HepG2 (cell line): ENCODE measurements at regions not wholly inside any gene's neighbourhood (a gene's known extent, or its start where the extent isn't known, plus 50 kb on each side); places are given as distances from the start of the nearest gene placed in this dataset.

Experiments used
- ATAC-seq: fragments of 200-7000 bp; cut with Tn5 transposase; 3 replicates; pipeline ENCODE4 v1.9.1; 2020; ENCODE audit warnings: mild to moderate bottlenecking, moderate library complexity
- BruUV-seq: library from RNA; stranded (reverse); fragments of 400-500 nt; replicated peaks from 2 replicates; lab custom pipeline; 2021; lab: Mats Ljungman, UMichigan
- CTCF ChIA-PET: fragments of 300-600 bp; formaldehyde crosslinking; extraction: SDS; loops from one replicate; lab custom pipeline; 2021; ENCODE audit warnings: low total read pairs, inconsistent platforms, low intra/inter-chr PET ratio; lab: Yijun Ruan, JAX
- POLR2A ChIA-PET: fragments of 350-600 bp; sonication (Branson Sonifier 250); formaldehyde crosslinking; loops from one replicate; lab custom pipeline; 2020; ENCODE audit warnings: antibody characterized with exemption, inconsistent platforms; lab: Yijun Ruan, JAX
- DNase-seq: peaks from one replicate; pipeline ENCODE4 v3.0.0-alpha.2; 2015; ENCODE audit warnings: low spot score
- FAIRE-seq: peaks from 3 replicates; lab custom pipeline; 2011; peaks lifted over from hg19 to GRCh38; lab: Jason Lieb, UNC
- H2AFZ ChIP-seq: one replicate; pipeline ENCODE4 v1.6.1; 2011; ENCODE audit warnings: low read length, inconsistent platforms
- H3K27ac ChIP-seq: fragments of 300-600 bp; 3 replicates; pipeline ENCODE4 v1.8.0; 2011; ENCODE audit warnings: mixed run types, mild to moderate bottlenecking, mixed read lengths, low read length, inconsistent platforms; ENCODE audit not compliant: insufficient read depth; ENCODE audit errors: extremely low read length
- H3K27me3 ChIP-seq, 2 experiments: fragments of 200-600 bp in 1 of 2; 2 replicates in 1 of 2; 3 replicates in 1 of 2; pipeline versions ENCODE4 v1.6.0 to v1.8.0; 2011; ENCODE audit warnings: low read length in 2 of 2, mild to moderate bottlenecking in 2 of 2, moderate library complexity in 2 of 2, inconsistent platforms in 1 of 2; ENCODE audit not compliant: insufficient read depth in 2 of 2, control insufficient read depth in 1 of 2
- H3K36me3 ChIP-seq, 2 experiments: fragments of 200-600 bp in 1 of 2; replicated peaks in 1 of 2; 2 replicates in 1 of 2; 3 replicates in 1 of 2; pipeline versions ENCODE4 v1.5.1 to v1.8.0; 2011; ENCODE audit warnings: low read length in 2 of 2, inconsistent platforms in 1 of 2; ENCODE audit not compliant: insufficient read depth in 2 of 2, control insufficient read depth in 1 of 2
- H3K4me1 ChIP-seq: 2 replicates; pipeline ENCODE4 v1.5.1; 2012; ENCODE audit warnings: low read length, inconsistent platforms; ENCODE audit not compliant: insufficient read depth
- H3K4me2 ChIP-seq: 2 replicates; pipeline ENCODE4 v1.6.0; 2011; ENCODE audit warnings: low read depth, low read length, inconsistent platforms
- H3K4me3 ChIP-seq, 3 experiments: fragments of 200-600 bp in 1 of 3; sonication (generic), shearing (Covaris generic) in 1 of 3; replicated peaks in 1 of 3; 2 replicates each; pipeline ENCODE4 v1.5.1; 2011 to 2016; ENCODE audit warnings: low read length in 3 of 3, inconsistent platforms in 2 of 3, low read depth in 2 of 3, mild to moderate bottlenecking in 2 of 3, control low read depth in 1 of 3, mixed read lengths in 1 of 3; ENCODE audit not compliant: insufficient read depth in 1 of 3
- H3K79me2 ChIP-seq: one replicate; pipeline ENCODE4 v1.6.1; 2011; ENCODE audit warnings: low read length, inconsistent platforms; ENCODE audit not compliant: insufficient read depth
- H3K9ac ChIP-seq: 2 replicates; pipeline ENCODE4 v1.6.0; 2011; ENCODE audit warnings: mild to moderate bottlenecking, low read depth, low read length, inconsistent platforms; ENCODE audit not compliant: insufficient read depth
- H3K9me3 ChIP-seq: 2 replicates; pipeline ENCODE4 v1.5.1; 2012; ENCODE audit warnings: mild to moderate bottlenecking, low read length
- H4K20me1 ChIP-seq: 2 replicates; pipeline ENCODE4 v1.6.0; 2011; ENCODE audit warnings: inconsistent platforms, mild to moderate bottlenecking, low read length, moderate library complexity; ENCODE audit not compliant: insufficient read depth
- BORCS8-MEF2B ChIP-seq: sonication (generic); formaldehyde crosslinking; IDR thresholded peaks from 2 replicates; pipeline ENCODE4 v1.8.0; 2022; ENCODE audit warnings: mild to moderate bottlenecking, missing genetic modification reagents
- MBD4 ChIP-seq: IDR thresholded peaks from 2 replicates; pipeline ENCODE4 v1.6.1; 2012; ENCODE audit warnings: low read length, inconsistent platforms, borderline replicate concordance
- MTA1 ChIP-seq: sonication (generic); formaldehyde crosslinking; IDR thresholded peaks from 2 replicates; pipeline ENCODE4 v1.4.0; 2020; ENCODE audit warnings: missing genetic modification reagents, mild to moderate bottlenecking, borderline replicate concordance
- MTF1 ChIP-seq: sonication (generic); formaldehyde crosslinking; IDR thresholded peaks from 2 replicates; pipeline ENCODE4 v1.5.0; 2020; ENCODE audit warnings: missing genetic modification reagents
- NFKB2 ChIP-seq: sonication (generic); formaldehyde crosslinking; IDR thresholded peaks from 2 replicates; pipeline ENCODE4 v1.4.0; 2020; ENCODE audit warnings: missing genetic modification reagents, borderline replicate concordance
- SNAPC2 ChIP-seq: sonication (generic); formaldehyde crosslinking; IDR thresholded peaks from 2 replicates; pipeline ENCODE4 v1.8.1; 2022; ENCODE audit warnings: mild to moderate bottlenecking, missing genetic modification reagents
- TP53 ChIP-seq: sonication (generic); formaldehyde crosslinking; conservative IDR thresholded peaks from 2 replicates; pipeline ENCODE4 v1.4.0; 2020; ENCODE audit warnings: missing genetic modification reagents
- XBP1 ChIP-seq: sonication (generic); formaldehyde crosslinking; IDR thresholded peaks from 2 replicates; pipeline ENCODE4 v1.5.0; 2020; ENCODE audit warnings: missing genetic modification reagents
- ZBTB49 ChIP-seq: sonication (generic); formaldehyde crosslinking; IDR thresholded peaks from 2 replicates; pipeline ENCODE4 v1.4.0; 2020; ENCODE audit warnings: missing genetic modification reagents, borderline replicate concordance
- ZFP41 ChIP-seq: sonication (generic); formaldehyde crosslinking; IDR thresholded peaks from 2 replicates; pipeline ENCODE4 v1.4.0; 2020; ENCODE audit warnings: mild to moderate bottlenecking, missing genetic modification reagents, borderline replicate concordance
- WGBS: methylation state at CpG from one replicate; pipeline ENCODE4 v1.1.6; 2017; ENCODE audit warnings: low lambda C conversion rate; 5-methylcytosine and 5-hydroxymethylcytosine counted together
- in situ Hi-C: cut with HindIII; loops from 2 replicates; pipeline ENCODE4 v1.10.0; 2017; ENCODE audit warnings: low pct_unique_long_range_greater_than_20kb; ENCODE audit not compliant: extremely low pct_ligation_motif_present
- intact Hi-C: fragments of 100-400 bp; cut with micrococcal nuclease; formaldehyde crosslinking; loops from one replicate; pipeline ENCODE4 v1.10.0; 2022; ENCODE audit not compliant: unreplicated experiment

GRCh38 chr1:217369271-217369981, 261.5 kb downstream of the GPATCH2 start:
- no peaks in the 10 kb centered on the region for H3K36me3 ChIP-seq
- H4K20me1 ChIP-seq: no peaks in the 10 kb centered on the region
- H3K9ac ChIP-seq: no peak overlapping the region
- DNase-seq: no peak
- WGBS: 7% methylated on average over 8 of the region's 8 CpGs
- in situ Hi-C loops: no loop called here
- POLR2A ChIA-PET: no interaction called here
- H3K79me2 ChIP-seq: no peaks in the 10 kb centered on the region
- H3K27me3 ChIP-seq: no peaks in the 10 kb centered on the region
- H3K4me2 ChIP-seq: no peak overlapping the region
- H3K4me1 ChIP-seq: no peaks in the 10 kb centered on the region
- H3K27ac ChIP-seq: no peak overlapping the region
- H2AFZ ChIP-seq: no peak overlapping the region
- no peak overlapping the region for H3K4me3 ChIP-seq
- ATAC-seq: no peak
- intact Hi-C loops: no loop called here
- no peaks in the 10 kb centered on the region for H3K9me3 ChIP-seq
- no peak for FAIRE-seq
- no TSS peak for BruUV-seq
- TF ChIP-seq TP53 (CRISPR knock-in tag) (no peak), BORCS8-MEF2B (CRISPR knock-in tag) (no peak), SNAPC2 (CRISPR knock-in tag) (no peak), ZBTB49 (CRISPR knock-in tag) (no peak), MTA1 (CRISPR knock-in tag) (no peak), MBD4 (no peak), NFKB2 (CRISPR knock-in tag) (no peak), ZFP41 (CRISPR knock-in tag) (no peak), MTF1 (CRISPR knock-in tag) (no peak), XBP1 (CRISPR knock-in tag) (no peak)
- CTCF ChIA-PET: no interaction called here
